Calu3 (cell line): ENCODE measurements at regions not wholly inside any gene's neighbourhood (a gene's known extent, or its start where the extent isn't known, plus 50 kb on each side); places are given as distances from the start of the nearest gene placed in this dataset.

Experiments used
- BruUV-seq: library from RNA; stranded (reverse); fragments of 400-500 nt; replicated peaks from 2 replicates; lab custom pipeline; 2021; lab: Mats Ljungman, UMichigan
- CTCF ChIA-PET: fragments of 300-600 bp; sonication (Branson Sonifier 250); formaldehyde crosslinking; loops from one replicate; lab custom pipeline; 2022; ENCODE audit warnings: antibody characterized with exemption; lab: Charles Lee
- DNase-seq: peaks from one replicate; pipeline ENCODE4 v3.0.0; 2022
- H3K27ac Mint-ChIP-seq: one replicate; pipeline ENCODE4 v1.8.0; 2022; ENCODE audit warnings: mixed read lengths; ENCODE audit not compliant: unreplicated experiment
- H3K27me3 Mint-ChIP-seq: one replicate; pipeline ENCODE4 v1.8.0; 2022; ENCODE audit warnings: mixed read lengths; ENCODE audit not compliant: unreplicated experiment
- H3K36me3 Mint-ChIP-seq: one replicate; pipeline ENCODE4 v1.8.0; 2022; ENCODE audit warnings: mild to moderate bottlenecking, moderate library complexity, mixed read lengths; ENCODE audit not compliant: insufficient read depth, unreplicated experiment
- H3K4me1 Mint-ChIP-seq: one replicate; pipeline ENCODE4 v1.8.0; 2022; ENCODE audit warnings: mild to moderate bottlenecking, low read depth, mixed read lengths; ENCODE audit not compliant: unreplicated experiment
- H3K4me3 Mint-ChIP-seq: one replicate; pipeline ENCODE4 v1.8.0; 2022; ENCODE audit warnings: mild to moderate bottlenecking, low read depth, moderate library complexity, mixed read lengths; ENCODE audit not compliant: unreplicated experiment
- H3K9me3 Mint-ChIP-seq: one replicate; pipeline ENCODE4 v1.8.0; 2022; ENCODE audit warnings: low read depth, mixed read lengths; ENCODE audit not compliant: unreplicated experiment
- intact Hi-C: fragments of 100-400 bp; cut with micrococcal nuclease; formaldehyde crosslinking; loops from one replicate; pipeline ENCODE4 v1.10.0; 2022; ENCODE audit not compliant: unreplicated experiment
- TF ChIP-seq, protein P1 (sequence below): fragments of 200-600 bp; IDR thresholded peaks from one replicate; pipeline ENCODE4 v1.8.0; 2022; ENCODE audit warnings: antibody characterized with exemption; ENCODE audit not compliant: unreplicated experiment

DNA sequence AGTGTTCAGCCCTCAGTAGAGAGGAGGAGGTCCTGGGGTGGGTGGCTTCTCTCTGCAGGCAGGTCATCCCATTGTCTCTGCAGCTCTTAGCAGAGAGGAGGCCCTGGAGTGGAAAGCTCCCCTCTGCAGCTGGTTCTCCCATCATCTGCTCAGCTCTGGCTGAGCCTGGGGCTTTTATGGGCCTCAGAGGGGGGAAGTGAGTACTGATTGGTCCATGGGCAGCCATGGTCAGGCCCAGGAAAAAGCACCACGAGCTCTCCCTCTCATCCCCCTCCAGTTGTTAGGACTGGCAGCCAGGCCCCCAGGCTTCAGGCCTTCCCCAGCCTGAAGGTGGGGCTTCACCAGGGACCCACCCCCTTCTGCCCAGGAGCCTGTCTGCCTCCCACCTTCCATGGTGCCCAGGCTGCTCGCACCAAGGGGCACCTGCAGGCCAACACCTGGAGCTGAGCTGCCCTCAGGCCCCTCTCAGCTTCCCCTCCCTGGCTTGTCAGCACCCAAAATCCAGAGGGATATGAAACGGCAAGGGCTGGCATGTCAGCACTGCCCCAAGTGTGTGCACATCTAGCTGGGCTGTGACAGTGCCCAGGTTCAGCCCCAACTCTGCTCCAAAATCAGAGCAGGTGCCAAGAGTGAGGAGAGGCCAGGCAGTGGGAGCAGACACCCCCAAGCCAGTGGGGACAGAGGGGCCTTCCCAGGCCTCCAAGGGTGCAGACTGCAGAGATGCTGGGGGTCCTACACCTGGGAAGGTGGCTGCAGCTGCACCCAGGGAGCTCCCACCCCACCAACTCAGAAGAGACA is 449.0 kb downstream of the MATN1 start:
- CTCF ChIA-PET = interaction anchor here (0.6 to 0.8 kb wide), 2 partner anchors 108 to 357 kb away, joined by 3 to 4 read pairs; no protein-coding TSS in a partner anchor
- TF ChIP-seq, protein P1, sequence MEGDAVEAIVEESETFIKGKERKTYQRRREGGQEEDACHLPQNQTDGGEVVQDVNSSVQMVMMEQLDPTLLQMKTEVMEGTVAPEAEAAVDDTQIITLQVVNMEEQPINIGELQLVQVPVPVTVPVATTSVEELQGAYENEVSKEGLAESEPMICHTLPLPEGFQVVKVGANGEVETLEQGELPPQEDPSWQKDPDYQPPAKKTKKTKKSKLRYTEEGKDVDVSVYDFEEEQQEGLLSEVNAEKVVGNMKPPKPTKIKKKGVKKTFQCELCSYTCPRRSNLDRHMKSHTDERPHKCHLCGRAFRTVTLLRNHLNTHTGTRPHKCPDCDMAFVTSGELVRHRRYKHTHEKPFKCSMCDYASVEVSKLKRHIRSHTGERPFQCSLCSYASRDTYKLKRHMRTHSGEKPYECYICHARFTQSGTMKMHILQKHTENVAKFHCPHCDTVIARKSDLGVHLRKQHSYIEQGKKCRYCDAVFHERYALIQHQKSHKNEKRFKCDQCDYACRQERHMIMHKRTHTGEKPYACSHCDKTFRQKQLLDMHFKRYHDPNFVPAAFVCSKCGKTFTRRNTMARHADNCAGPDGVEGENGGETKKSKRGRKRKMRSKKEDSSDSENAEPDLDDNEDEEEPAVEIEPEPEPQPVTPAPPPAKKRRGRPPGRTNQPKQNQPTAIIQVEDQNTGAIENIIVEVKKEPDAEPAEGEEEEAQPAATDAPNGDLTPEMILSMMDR = no peak
- intact Hi-C loops = no loop called here
- H3K9me3 Mint-ChIP-seq = no peaks in the 10 kb centered on the region
- H3K27ac Mint-ChIP-seq = no peak overlapping the region
- peaks cover 85% of the 10 kb centered on the region for H3K27me3 Mint-ChIP-seq
- no peak overlapping the region for H3K4me3 Mint-ChIP-seq
- H3K4me1 Mint-ChIP-seq = no peaks in the 10 kb centered on the region
- H3K36me3 Mint-ChIP-seq = no peaks in the 10 kb centered on the region
- no peak for DNase-seq
- BruUV-seq = no TSS peak

DNA sequence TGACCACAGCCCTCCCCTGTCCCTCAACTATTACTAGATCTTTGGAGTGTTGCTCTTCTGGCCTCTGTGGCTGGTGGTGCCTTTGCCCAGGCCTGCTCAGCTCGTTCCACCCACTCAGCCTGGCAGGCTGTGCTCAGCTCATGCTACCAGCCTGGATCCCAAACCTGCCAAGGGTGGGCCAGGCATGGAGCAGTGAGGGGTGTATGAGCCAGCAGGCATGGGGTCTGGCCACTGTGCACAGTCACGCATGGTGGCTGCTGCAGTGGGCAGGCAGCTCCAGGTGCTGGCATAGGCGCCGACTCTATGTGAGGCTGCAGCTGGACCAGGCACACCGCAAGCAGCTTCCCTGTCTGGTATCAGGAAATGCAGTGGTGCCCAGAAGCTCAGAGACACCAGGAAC is 449.9 kb downstream of the MATN1 start:
- Mint-ChIP-seq H3K4me1 (no peaks in the 10 kb centered on the region), H3K36me3 (no peaks in the 10 kb centered on the region), H3K4me3 (no peak overlapping the region), H3K27me3 (peaks cover 88% of the 10 kb centered on the region), H3K9me3 (no peaks in the 10 kb centered on the region), H3K27ac (no peak overlapping the region)
- CTCF ChIA-PET = interaction anchor here (0.6 to 0.8 kb wide), 2 partner anchors 107 to 358 kb away, joined by 3 to 4 read pairs; no protein-coding TSS in a partner anchor
- TF ChIP-seq, protein P1 = no peak
- intact Hi-C loops = no loop called here
- DNase-seq = no peak
- no TSS peak for BruUV-seq

DNA sequence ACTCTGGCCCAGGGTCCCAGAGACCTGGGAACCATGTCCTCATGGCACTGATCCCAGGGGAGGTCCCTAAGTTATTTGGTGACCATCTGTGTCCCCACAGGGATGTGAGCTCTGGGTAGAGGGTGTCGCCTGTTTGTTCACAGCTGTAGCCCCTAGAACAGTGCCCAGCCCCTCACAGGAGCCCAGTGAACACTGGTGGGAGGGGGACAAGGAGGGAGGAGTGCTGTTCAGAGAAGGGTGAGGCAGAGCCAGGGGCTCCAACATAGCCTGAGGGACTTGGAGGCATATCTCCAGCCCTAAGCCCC is 450.4 kb downstream of the MATN1 start:
- no peak for DNase-seq
- Mint-ChIP-seq H3K27ac (no peak overlapping the region), H3K27me3 (peaks cover 88% of the 10 kb centered on the region), H3K4me3 (no peak overlapping the region), H3K36me3 (no peaks in the 10 kb centered on the region), H3K4me1 (no peaks in the 10 kb centered on the region), H3K9me3 (no peaks in the 10 kb centered on the region)
- TF ChIP-seq, protein P1 = no peak
- intact Hi-C loops = no loop called here
- CTCF ChIA-PET = no interaction called here
- no TSS peak for BruUV-seq

DNA sequence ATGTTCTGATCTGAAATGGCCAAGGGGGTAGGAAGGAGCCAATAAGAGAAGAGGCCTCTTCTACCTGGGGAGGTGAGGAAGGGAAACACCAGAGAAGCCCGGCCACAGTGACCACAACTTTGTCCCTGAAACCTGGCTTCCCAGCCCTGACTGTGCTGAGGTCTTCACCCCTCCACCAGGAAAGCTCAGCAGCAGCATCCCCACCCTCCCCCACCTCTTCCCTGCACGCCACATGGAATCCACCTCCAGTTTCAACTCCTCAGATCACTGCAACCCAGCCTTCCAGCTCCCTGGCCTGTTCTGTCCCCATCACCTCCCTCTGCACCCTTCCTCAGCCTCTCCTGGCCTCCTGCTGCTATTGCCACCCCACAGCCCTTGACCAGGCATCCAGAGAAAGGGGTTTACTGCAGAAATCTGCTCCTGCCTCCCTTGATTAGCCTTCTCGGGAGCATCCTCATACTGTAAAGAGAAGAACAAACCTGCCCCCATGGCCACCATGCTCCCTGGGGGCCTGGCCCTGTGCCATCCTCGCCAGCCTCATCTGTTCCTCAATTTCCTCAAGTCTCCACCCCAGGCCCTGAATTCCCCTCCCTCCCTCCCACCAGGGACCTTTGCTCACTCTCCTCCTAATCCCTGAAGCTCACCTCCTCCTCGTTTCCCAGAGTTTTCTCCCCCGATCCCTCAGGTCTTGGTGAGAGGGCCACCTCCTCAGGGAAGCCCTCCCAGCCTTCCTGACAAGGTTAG is 450.9 kb downstream of the MATN1 start:
- Mint-ChIP-seq H3K4me3 (no peak overlapping the region), H3K27ac (no peak overlapping the region), H3K27me3 (peaks cover 88% of the 10 kb centered on the region), H3K4me1 (no peaks in the 10 kb centered on the region), H3K9me3 (no peaks in the 10 kb centered on the region), H3K36me3 (no peaks in the 10 kb centered on the region)
- intact Hi-C loops = no loop called here
- CTCF ChIA-PET = no interaction called here
- TF ChIP-seq, protein P1 = no peak
- DNase-seq = no peak
- no TSS peak for BruUV-seq
